HuH-7.5 (cell line): ENCODE measurements at regions not wholly inside any gene's neighbourhood (a gene's known extent, or its start where the extent isn't known, plus 50 kb on each side); places are given as distances from the start of the nearest gene placed in this dataset.

Experiments
- DNase-seq: peaks from one replicate; pipeline ENCODE4 v3.0.0; 2011; ENCODE audit warnings: low spot score

DNA sequence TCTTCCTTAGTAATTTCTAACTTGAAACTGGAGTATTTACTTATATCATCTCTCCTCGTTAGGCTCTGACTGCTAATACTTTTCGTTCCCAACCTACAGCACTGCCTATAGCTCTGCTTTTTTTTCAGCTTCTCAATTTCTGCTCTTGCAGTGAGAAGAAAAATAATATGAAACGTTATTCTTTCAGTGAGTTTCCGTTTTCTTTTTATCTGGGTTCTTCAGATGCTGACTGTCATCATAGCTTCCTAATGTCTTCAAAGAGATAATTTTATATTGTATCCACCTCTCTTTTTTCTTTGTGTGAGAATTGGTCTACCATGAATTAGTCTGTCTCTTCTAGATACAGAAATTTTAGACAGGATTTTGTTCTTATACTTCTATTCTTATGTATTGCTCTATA, 454.9 kb downstream of the LMO7 start:
- no peak for DNase-seq

DNA sequence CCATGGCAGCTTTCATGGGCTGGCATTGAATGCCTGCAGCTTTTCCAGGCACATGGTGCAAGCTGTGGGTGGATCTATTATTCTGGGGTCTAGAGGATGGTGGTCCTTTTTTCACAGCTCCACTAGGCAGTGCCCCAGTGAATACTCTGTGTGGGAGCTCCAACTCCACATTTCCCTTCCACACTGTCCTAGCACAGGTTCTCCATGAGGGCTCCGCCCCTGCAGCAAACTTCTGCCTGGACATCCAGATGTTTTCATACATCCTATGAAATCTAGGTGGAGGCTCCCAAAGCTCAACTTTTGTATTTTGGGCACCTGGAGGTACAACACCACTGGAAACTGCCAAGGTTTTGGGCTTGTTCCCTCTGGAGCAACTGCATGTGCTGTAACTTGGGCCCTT, 450.6 kb downstream of the LMO7 start:
- no peak for DNase-seq

DNA sequence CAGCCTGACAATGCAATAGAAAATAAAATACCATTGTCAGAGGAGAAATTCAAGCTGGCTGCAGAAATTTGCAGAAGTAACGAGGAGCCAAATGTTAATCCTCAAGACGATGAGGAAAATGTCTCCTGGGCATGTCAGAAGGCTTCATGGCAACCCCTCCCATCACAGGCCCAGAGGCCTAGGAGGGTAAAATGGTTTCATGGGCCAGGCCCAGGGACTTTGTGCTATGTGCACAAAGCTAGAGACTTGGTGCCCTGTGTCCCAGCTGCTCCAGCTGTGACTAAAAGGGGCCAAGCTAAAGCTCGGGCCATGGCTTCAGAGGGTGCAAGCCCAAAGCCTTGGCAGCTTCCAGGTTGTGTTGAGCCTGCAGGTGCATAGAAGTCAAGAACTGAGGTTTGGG, 431.7 kb downstream of the LMO7 start:
- no peak for DNase-seq

DNA sequence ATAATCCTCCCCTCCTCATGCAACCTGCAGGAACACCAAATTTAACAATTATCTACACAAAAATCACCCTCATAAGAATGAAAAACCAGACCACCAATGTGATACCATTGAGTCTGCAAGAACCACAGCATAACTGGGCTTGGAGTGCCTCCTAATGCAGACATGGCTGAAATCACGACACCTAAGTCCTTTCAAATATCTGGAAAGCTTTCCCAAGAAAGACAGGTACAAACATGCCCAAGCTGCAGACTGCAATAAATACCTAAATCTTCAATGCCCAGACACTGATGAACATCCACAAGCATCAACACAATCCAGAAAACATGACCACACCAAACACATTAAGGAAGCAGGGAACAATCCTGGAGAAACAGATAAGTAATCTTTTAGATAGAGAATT, 417.1 kb downstream of the LMO7 start:
- no peak for DNase-seq

DNA sequence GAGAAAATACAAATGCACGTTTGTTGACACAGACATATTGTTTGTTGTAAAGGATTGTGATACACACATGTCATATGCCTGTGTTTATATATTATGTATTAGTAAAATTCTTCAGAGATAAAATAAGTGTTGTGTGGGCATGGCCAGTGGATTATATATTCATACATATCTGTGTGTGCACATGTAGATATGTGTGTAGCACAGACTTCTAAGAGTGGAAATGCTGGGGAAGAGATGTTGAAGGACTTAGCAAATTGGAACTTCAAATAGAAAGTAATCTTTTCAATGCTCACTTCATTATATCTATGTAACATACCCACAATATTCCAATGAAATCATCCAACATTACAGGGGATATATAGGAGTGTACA, 413.2 kb downstream of the LMO7 start:
- DNase-seq: no peak

DNA sequence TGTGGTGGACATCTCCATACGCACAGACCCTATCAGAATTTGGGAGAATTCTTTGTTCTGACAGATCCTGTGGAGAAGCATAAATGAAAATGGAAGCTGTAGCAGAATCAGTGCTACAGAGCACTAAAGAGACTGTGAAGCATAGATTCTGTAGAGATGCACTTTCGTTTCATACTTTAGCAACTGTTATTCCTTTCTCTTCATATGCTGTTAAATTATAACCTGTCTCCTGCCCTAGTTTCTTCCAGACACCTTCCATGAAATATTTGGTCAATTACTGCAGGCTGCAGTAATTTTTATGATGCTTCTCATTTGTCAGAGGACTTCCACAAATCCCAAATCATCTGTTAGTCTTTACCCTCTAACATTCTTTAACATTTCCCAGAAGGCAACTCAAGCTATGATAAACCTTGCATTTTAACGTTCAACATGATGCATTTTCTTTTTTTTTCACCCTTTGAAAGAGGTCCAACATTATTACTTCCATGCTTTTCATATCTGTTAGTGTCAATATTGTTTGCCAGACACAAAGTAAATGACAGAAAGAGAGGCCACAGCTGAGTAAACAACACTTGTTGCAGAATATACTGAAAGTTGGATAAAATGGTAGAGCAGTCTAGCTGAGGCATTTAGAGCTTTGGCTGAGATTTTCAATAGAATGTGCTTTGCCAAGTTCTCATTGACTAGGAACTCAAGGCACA, 412.7 kb downstream of the LMO7 start:
- DNase-seq: no peak

DNA sequence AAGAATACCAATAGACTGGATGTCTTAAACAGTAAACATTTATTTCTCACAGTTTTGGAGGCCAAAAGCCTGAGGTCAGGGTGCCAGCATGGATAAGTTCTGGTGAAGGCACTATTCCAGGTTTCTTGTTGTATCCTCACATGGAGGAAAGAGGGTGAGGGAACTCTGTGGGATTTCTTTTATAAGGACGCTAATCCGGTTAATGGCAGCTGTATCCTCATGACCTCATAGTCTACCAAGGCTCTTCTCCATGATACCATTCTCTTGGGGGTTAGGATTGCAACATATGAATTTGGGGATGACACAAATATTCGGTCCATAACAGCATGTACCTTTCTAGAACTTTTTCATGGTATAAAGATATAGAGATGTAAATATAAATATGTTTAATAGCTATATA, 412.0 kb downstream of the LMO7 start:
- DNase-seq: no peak

DNA sequence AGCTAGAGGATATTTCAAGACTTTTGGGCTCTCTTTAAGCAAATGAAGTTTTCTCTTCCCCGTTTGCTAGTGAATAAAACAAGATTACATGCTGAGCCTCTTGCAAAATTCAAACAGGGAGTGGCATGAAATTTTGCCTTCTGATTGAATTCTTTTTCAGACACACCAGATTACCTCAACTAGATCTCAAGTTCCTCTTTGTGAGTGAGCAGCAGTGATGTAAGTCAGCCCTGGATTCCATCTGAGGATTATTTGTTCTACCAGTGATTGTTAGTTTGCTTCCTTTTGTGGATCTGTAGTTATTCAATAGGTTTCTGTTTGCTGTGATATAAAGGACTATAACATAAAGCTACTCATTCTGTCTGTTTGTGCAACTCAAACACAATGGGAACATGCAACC, 407.7 kb downstream of the LMO7 start:
- DNase-seq: no peak

DNA sequence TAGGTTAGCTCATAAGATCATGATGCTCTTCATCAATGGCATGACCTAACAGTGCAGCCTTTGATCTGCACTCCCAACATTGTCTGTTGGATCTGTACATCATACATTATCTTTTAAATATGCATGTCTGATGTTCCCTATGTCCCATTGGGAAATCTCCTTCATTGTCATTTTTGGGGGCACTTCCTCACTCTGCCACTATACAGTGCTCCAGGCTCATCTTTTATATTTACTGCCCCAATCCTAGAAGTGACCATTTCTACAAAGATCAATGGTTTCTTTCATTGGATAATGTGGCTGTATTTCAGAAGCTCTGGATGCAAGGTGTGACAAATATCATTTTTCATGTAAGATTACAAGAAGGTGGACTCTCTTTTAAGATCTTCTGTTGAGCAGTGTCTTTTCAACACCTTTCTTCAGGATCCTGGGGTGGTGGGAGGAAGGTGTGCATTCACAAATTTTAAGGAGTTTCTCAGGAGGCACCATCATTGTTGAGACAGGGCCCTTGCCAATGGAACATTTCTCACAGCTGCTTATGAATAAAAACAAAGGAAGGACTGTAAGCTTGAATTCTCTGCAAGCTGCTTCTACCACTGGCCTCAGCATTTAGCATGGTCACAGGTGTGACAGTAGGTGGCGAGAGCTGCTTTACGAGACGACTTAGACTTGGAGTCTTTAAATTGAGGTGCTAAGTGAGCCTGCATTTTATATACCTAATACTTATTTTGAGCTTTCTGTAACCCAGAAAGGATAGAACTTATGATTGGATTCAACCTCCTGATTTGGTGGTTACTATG, 403.0 kb downstream of the LMO7 start:
- no peak for DNase-seq

DNA sequence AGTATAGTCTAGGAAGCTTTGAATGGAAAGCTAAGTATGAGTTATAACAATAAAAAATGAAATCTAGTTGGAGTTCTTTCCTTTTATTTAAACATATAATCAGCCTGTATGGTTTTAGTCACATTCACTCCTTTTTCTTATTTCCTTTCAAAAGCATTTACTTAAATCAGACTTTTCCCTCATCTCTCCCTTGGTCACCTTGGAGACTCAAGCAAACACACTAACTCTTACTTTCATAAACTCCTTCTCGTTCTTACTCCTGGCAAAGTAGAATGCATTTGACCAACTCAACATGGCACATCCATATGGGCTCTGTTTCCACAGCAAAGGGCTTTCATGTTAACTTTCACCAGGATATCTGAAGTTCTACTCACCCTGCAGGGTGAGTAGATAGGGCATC, 400.0 kb downstream of the LMO7 start:
- no peak for DNase-seq

DNA sequence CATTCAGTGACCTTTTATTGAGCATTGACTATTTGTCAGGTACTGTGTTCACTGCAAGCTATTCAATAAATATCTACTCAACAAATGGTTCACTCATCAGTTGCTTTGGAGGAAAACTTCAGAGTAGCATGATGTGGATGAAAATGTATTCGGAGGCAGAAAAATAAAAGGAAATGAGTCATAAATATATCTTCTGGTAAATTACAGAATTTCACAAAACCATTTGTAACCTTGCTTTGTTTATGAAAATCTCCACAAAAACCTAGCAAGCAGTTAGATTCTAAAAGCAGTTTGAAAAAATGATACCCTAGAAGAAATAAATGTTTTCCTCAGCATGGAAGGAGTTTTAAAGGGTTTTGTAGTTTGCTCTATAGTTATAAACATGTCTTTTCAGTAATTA, 399.6 kb downstream of the LMO7 start:
- DNase-seq: no peak

DNA sequence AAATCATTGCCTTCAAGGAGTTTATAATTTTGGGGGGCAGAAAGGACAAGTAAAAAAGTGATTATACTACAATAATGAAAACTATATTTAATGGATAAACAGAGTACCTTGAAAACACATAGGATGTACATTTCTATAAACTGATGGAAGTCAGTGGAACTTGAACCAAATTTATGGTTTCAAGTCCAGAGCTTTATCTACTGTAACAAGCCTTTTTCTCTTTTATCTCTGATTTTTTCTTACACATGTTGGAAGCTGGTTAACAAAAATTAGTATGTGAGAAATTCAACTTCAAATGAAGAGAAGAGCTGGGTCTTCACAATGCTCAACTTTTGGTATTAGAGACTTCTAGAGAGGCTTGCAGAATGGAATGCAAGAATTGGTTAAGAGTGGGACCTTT, 393.6 kb downstream of the LMO7 start:
- no peak for DNase-seq

DNA sequence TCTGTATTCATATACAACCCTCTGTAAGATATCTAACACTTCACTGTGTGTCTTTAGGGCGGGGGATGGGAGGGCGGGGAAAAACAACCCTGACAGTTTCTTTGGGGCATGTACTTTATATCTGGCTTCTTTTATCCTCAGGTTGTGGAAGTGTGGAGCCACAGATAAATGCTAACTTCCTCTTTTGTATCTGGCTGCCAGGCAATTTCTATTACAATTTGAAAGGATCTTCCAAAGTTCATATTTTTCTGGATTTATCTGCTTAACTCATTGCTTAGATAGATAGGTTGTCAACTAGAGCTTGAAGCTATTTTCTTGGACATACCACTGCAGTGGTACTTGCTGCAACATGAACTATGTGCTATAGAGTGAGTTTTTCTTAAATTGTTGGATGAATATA, 393.0 kb downstream of the LMO7 start:
- DNase-seq: no peak

DNA sequence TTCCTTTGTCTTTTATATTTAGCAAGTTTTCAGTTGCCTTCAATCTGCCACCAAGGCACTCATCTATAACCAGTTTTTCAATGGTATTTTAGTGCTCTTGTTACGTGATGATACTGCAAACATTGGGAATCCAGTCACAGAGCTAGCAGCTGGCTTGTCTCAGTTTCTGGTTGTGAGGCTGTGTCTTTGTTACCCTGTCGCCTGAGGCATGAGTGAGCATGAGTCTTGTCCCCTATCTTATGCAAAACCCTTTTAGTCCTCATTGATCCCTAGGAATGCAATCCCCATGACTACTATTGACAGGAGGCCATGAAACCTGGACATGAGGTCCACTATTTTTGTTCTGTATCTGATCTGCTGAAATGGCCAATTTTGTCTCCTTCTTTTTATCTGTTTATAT, 391.0 kb downstream of the LMO7 start:
- no peak for DNase-seq

DNA sequence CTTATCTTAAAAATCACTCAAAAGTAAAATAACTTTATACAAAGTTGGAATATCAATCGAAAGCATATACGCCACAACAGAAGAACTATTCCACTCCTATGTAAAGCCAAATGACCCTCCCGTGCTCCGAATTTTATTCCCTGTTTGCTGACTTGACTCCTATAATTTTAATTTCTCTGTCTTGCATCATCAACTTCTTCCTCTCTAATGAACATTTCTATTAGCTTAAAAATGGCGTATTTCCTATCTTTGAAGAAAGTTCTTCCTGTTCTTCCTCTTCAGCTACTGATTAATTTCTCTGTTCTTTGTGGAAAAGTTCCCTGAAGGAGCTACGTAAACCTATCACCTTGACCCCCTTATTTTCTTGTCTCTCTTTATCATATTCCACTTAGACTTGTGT, 389.3 kb downstream of the LMO7 start:
- DNase-seq: no peak

DNA sequence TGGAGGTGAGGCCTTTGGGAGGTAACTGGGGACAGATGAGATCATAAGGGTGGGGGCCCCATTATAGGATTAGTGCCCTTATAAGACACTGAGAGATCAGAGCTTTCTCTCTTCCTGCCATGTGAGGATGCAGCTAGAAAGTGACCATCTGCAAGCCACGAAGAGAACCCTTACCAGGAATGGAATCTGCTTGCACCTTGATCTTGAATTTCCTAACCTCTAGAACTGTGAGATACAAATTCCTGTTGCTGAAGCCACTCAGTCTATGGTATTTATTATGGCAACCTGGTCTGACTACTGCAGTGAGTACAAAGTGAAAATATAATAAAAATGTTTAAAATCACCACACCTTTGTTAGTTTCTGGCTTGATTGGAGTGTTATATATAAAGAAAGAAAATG, 388.0 kb downstream of the LMO7 start:
- DNase-seq: no peak

DNA sequence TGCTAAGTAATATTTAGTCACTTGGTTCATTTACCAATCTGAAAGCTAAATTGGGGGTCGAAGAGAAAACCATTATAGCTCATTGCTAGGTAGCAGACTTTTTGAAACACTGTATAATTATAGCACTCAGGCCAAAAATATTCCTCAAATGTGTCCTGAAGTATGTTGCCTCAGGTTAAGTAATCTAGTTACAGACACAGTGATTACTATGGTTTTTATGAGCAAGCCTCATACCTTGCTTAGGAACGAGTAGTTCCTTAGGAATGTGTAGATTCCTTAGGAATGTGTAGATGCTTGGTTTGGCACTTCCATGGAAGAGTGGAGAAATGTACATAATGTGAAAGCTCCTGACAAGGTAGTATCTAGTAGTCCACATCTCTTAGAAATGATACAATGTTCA, 387.5 kb downstream of the LMO7 start:
- DNase-seq: no peak

DNA sequence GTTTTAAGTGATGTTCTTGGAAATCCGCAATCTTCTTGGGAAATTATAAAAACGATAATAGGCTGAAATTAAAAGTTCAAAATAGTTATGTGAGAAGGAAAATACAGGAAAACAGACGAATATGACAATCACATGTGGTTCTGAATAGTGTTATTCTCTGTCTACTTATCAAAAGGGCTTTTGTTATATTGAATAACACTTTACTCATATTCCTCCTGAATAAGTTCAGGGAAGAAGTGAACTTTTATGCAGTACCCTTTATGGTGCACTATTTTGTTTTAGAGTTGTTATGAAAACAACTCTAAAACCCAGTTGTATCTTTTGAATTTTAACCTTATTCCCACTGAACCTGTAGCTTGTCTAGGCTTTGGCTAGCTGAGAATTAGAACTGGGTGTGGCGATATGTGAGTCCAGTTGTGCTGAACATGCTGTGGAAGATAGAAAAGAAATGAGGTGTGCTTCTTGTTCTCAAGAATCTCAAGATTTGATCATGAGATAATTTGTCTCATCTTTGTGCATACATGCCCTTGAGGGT, 384.4 kb downstream of the LMO7 start:
- DNase-seq: no peak

DNA sequence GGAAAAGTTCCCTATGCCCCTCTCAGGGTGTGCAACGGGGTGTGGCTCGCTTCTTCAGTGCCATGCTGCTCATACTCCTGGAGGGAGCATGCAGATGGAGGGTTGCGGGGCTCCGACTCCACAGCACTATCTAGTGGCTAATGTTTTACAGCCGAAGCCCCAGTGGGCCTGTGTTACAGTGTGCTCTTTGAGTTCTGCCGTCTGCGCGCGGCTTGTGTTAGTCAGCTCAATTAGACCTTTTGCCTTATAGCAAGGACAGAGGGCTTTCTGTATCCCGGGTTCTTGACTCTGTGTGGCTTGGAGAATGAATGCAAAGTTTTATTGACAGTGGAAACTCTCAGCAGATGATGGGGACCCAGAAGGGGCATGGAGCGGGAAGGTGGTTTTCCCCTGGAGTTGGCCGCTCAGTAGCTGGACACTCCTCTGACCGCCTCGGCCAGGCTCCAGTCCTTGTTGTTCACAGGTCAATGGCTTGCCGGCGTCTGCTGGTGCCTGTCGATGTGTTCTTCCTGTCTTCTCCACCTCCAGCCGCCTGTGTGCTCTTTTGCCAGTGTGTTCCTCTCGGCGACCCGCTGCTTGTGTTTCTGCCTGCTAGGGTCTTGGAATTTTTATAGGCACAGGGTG, 383.4 kb downstream of the LMO7 start:
- DNase-seq: no peak

DNA sequence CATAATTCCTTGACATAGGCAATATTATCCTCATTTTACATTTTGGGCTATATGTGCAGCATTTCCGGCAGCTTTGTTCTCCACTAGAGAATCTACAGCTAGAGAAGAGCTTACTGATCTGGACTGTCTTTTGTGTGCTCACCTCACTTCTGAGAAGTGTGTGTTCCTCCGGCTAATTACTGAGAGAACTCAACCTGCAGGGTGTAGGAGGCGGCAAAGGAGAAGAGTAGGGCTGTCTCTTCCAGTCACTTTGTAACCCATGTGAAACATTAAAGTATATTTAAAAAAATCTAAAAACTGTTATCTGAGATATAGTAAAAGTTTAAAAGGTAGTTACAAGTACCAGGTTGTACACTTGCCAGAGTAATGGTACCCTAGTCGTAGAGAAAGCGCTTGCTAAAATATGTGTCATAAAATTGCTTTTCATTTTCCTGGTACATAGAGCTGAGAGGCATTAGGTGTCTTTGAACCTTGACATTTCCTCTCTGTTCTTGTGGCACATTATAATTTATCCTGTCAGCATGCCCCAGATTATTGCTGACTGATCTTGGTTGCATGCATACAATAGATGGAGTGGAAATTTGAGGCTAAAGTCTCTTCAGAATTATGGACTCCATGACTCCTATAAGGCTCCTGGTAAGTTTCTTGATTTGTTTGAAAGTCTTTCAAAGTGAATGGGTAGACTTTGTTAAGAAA, 381.9 kb downstream of the LMO7 start:
- no peak for DNase-seq

DNA sequence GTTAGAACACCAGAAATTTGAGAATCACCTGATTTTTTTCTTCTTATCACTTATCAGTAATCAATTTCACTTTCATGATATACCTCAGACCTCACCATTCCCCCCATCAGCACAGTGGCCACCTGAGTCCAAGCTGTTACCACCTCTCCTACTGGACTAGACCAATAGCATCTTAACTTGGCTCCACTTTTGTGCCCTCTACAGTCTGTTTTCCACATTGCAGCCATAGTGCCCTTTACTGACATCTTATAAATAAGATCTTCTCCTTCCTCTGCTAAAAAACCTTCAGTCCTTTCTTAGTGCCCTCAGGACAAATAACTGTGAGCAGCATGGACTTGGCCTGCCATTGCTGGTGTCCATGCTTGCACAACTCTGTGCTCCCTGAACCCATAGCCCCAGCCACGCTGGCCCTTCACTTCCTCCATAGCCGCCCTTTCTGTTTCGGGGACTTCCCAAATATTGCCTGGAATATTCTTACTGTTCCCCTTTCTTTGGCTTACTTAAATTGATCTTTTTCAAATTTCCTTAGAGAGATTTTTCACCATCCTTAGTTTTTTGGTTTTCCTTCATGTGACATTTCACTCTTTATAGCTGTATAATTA, 380.8 kb downstream of the LMO7 start:
- DNase-seq: no peak
